ENCODE measurements at regions not wholly inside any gene's neighbourhood (a gene's known extent, or its start where the extent isn't known, plus 50 kb on each side); places are given as distances from the start of the nearest gene placed in this dataset.

DNA sequence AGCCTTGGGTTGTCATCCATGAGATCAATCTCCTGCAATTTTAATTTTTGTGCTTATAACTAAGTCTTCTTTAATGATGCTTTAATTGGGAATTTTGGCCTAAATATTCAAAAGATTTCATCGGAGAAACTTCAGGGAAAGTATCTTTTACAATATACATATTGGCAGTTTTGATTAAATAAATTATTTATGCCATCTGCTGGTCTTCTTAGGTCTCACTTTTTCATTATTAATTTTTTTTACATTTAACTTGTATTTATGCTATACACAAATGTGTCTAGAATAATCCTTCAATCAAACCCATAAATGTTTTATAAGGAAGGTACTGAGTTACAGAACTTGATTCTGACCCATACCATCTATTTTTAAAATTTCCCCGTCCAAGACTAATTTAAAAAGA lies 95.1 kb upstream of the XPO1 start:
- H3K27me3 Mint-ChIP-seq, result no peaks in the 10 kb centered on the region
- H3K27ac Mint-ChIP-seq, result no peak overlapping the region
- ATAC-seq (ENCODE audit: low read depth) (no peak), DNase-seq (no peak)
- H3K9me3 Mint-ChIP-seq, result no peaks in the 10 kb centered on the region
- no peak overlapping the region for H3K4me3 Mint-ChIP-seq
- TF ChIP-seq, protein P1, sequence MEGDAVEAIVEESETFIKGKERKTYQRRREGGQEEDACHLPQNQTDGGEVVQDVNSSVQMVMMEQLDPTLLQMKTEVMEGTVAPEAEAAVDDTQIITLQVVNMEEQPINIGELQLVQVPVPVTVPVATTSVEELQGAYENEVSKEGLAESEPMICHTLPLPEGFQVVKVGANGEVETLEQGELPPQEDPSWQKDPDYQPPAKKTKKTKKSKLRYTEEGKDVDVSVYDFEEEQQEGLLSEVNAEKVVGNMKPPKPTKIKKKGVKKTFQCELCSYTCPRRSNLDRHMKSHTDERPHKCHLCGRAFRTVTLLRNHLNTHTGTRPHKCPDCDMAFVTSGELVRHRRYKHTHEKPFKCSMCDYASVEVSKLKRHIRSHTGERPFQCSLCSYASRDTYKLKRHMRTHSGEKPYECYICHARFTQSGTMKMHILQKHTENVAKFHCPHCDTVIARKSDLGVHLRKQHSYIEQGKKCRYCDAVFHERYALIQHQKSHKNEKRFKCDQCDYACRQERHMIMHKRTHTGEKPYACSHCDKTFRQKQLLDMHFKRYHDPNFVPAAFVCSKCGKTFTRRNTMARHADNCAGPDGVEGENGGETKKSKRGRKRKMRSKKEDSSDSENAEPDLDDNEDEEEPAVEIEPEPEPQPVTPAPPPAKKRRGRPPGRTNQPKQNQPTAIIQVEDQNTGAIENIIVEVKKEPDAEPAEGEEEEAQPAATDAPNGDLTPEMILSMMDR (IDR thresholded peaks at IDR 0.05), result no peak
- ChIA-PET POLR2A (no interaction called here), CTCF (no interaction called here)
- intact Hi-C loops (cut with micrococcal nuclease), result no loop called here
- no peaks in the 10 kb centered on the region for H3K4me1 Mint-ChIP-seq
- H3K36me3 Mint-ChIP-seq (ENCODE audit: low read depth), result no peaks in the 10 kb centered on the region

DNA sequence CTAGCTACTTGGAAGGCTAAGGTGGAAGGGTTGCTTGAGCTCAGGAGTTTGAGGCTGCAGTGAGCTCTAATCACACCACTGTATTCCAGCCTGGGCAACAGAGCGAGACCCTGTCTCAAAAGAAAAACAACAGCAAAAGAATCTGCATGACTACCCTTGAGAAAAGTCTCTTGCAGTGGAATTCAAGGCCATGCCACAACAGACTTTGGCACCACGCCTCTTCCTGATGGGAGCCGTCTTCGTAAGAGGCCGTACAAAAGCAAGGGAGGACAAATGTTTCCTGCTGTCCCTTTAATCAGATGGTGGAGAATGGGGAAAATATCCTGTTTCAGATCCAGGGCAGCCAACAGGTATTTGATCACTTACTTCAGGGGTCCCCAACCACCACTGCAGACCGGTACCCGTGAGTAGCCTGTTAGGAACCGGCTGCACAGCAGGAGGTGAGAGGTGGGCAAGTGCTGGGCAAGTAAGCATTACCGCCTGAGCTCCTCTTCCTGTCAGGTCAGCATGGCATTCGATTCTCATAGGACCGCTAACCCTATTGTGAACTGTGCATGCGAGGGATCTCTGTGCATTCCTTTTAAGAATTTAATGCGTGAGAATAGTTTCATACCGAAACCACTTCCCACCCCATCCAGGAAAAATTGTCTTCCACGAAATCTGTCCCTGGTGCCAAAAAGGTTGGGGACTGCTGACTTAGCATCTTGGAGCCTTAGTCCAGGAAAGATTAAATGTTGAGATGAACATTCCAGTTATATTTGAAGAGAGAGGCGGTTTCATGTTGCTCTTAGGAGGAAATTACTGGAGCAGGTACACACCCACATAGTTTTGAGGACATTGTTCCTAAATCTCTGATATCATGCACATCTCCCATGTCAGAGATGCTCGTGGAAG lies 94.4 kb upstream of the XPO1 start:
- intact Hi-C loops (cut with micrococcal nuclease), result no loop called here
- Mint-ChIP-seq H3K36me3 (ENCODE audit: low read depth) (no peaks in the 10 kb centered on the region), H3K4me3 (no peak overlapping the region), H3K9me3 (no peaks in the 10 kb centered on the region), H3K4me1 (no peaks in the 10 kb centered on the region), H3K27me3 (no peaks in the 10 kb centered on the region), H3K27ac (no peak overlapping the region)
- ATAC-seq (ENCODE audit: low read depth) (no peak), DNase-seq (no peak)
- POLR2A ChIA-PET, result no interaction called here
- CTCF ChIA-PET, result no interaction called here
- TF ChIP-seq, protein P1 (IDR thresholded peaks at IDR 0.05), result no peak

DNA sequence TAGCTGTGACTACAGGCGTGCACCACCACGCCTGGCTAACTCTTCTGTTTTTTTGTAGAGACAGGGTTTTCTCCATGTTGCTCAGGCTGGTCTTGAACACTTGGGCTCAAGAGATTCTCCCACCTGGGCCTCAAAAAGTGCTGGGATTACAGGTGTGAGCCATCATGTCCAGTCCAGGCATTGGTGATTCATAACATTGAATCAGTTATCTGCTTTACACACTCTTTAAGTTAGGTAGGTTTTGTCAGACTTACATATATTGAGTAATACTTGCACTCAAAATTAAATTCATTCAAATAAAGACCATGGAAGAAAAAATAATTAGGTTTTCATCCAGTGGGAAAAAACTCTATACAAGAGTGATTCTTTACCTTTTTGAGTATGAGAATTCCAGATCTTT lies 93.2 kb upstream of the XPO1 start:
- Mint-ChIP-seq H3K27ac (no peak overlapping the region), H3K36me3 (ENCODE audit: low read depth) (no peaks in the 10 kb centered on the region), H3K4me3 (no peak overlapping the region), H3K9me3 (no peaks in the 10 kb centered on the region), H3K27me3 (no peaks in the 10 kb centered on the region), H3K4me1 (no peaks in the 10 kb centered on the region)
- TF ChIP-seq, protein P1 (IDR thresholded peaks at IDR 0.05), result no peak
- ATAC-seq (ENCODE audit: low read depth) (no peak), DNase-seq (no peak)
- POLR2A ChIA-PET, result no interaction called here
- intact Hi-C loops (cut with micrococcal nuclease), result no loop called here
- CTCF ChIA-PET, result no interaction called here

DNA sequence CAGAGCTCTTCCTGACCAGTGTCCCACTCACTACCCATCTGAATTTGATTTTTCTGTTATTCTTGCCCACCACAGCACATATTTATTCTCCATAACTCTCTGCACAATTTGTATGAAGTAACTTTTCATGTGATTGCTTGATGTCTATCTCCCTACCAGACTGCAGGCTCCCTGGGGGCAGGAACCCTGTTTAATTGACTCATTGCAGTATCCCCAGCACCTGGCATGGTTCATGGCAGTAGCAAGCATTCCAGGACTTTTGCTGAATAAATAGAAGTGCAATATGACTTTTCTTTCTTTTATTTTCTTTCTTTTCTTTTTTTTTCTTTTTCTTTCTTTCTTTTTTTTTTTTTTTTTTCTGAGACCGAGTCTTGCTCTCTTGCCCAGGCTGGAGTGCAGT lies 88.7 kb upstream of the XPO1 start:
- no peaks in the 10 kb centered on the region for H3K27me3 Mint-ChIP-seq
- H3K36me3 Mint-ChIP-seq (ENCODE audit: low read depth), result no peaks in the 10 kb centered on the region
- no peak overlapping the region for H3K4me3 Mint-ChIP-seq
- DNase-seq (no peak), ATAC-seq (ENCODE audit: low read depth) (no peak)
- intact Hi-C loops (cut with micrococcal nuclease), result no loop called here
- no peaks in the 10 kb centered on the region for H3K9me3 Mint-ChIP-seq
- ChIA-PET POLR2A (no interaction called here), CTCF (no interaction called here)
- TF ChIP-seq, protein P1 (IDR thresholded peaks at IDR 0.05), result no peak
- H3K27ac Mint-ChIP-seq, result no peak overlapping the region
- H3K4me1 Mint-ChIP-seq, result no peaks in the 10 kb centered on the region

DNA sequence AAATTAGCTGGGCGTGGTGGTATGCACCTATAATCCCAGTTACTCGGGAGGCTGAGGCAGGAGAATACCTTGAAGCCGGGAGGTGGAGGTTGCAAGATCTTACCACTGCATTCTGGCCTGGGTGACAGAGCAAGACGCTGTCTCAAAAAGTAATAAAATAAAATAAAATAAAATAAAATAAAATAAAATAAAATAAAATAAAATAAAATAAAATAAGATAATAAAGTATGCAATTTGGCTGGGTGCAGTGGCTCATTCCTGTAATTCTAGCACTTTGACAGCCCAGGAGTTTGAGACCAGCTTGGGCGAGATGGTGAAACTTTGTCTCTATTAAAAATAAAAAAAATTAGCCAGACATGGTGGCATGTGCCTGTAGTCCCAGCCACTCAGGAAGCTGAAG lies 85.6 kb upstream of the XPO1 start:
- Mint-ChIP-seq H3K4me1 (no peaks in the 10 kb centered on the region), H3K9me3 (no peaks in the 10 kb centered on the region), H3K27ac (no peak overlapping the region), H3K4me3 (no peak overlapping the region), H3K36me3 (ENCODE audit: low read depth) (no peaks in the 10 kb centered on the region), H3K27me3 (no peaks in the 10 kb centered on the region)
- ATAC-seq (ENCODE audit: low read depth) (no peak), DNase-seq (no peak)
- TF ChIP-seq, protein P1 (IDR thresholded peaks at IDR 0.05), result no peak
- ChIA-PET CTCF (no interaction called here), POLR2A (no interaction called here)
- intact Hi-C loops (cut with micrococcal nuclease), result no loop called here
